ENCODE measurements at regions not wholly inside any gene's neighbourhood (a gene's known extent, or its start where the extent isn't known, plus 50 kb on each side); places are given as distances from the start of the nearest gene placed in this dataset.

GRCh38 chr5:176178789-176179188 is 59.4 kb upstream of the SIMC1 start (continued):
- TF ChIP-seq REST (IDR thresholded peaks at IDR 0.05; ENCODE audit: borderline replicate concordance) (peak; percentile 41; the same call in 1 of the 2 replicates), REST (CRISPR knock-in tag; IDR thresholded peaks at IDR 0.05; ENCODE audit: low read depth) (no peak), CBX3 (IDR thresholded peaks at IDR 0.05; ENCODE audit: borderline replicate concordance in 1 of 2, low read length in 2 of 2) (peak in 1 of 2 experiments; percentile 94; a peak in 2 of 3 replicates), ZNF449 (CRISPR knock-in tag; IDR thresholded peaks at IDR 0.05) (no peak), ZFX (CRISPR knock-in tag; IDR thresholded peaks at IDR 0.05) (no peak), IFI16 (CRISPR knock-in tag; IDR thresholded peaks at IDR 0.05) (no peak), HDAC1 (IDR thresholded peaks at IDR 0.05) (no peak), SMARCC2 (IDR thresholded peaks at IDR 0.05; ENCODE audit: low read depth) (no peak)
